CD8-positive, alpha-beta memory T cell (primary cell): ENCODE measurements at regions not wholly inside any gene's neighbourhood (a gene's known extent, or its start where the extent isn't known, plus 50 kb on each side); places are given as distances from the start of the nearest gene placed in this dataset.
"Not testable (repeated sequence)": the region's sequence is repeated elsewhere in the genome, so short reads cannot be mapped to it uniquely, and the experiment has no call there.

Experiments
- CTCF ChIA-PET: fragments of 350-600 bp; sonication (Branson Sonifier 250); formaldehyde crosslinking; loops from one replicate; lab custom pipeline; 2021; ENCODE audit warnings: antibody characterized with exemption; lab: Charles Lee
- POLR2A ChIA-PET: fragments of 350-600 bp; sonication (Branson Sonifier 250); formaldehyde crosslinking; loops from one replicate; lab custom pipeline; 2021; ENCODE audit warnings: antibody characterized with exemption; lab: Charles Lee
- DNase-seq, 5 donors: peaks; one replicate each; pipeline versions ENCODE4 v3.0.0 to v3.0.0-alpha.2; 2020 to 2022; ENCODE audit warnings: mixed read lengths in 1 of 5
- H3K27ac ChIP-seq: one replicate; pipeline ENCODE4 v1.7.0; 2013; ENCODE audit warnings: low read depth, mild to moderate bottlenecking, low read length, moderate library complexity
- H3K27me3 ChIP-seq: 2 replicates; pipeline ENCODE4 v1.7.0; 2013; ENCODE audit warnings: low read length, mild to moderate bottlenecking; ENCODE audit not compliant: insufficient read depth, poor library complexity, severe bottlenecking
- H3K36me3 ChIP-seq: 2 replicates; pipeline ENCODE4 v1.7.0; 2013; ENCODE audit warnings: mild to moderate bottlenecking, low read length, moderate library complexity; ENCODE audit not compliant: insufficient read depth
- H3K4me1 ChIP-seq: 2 replicates; pipeline ENCODE4 v1.7.0; 2013; ENCODE audit warnings: mild to moderate bottlenecking, low read length, moderate library complexity; ENCODE audit not compliant: insufficient read depth
- H3K4me3 ChIP-seq: 2 replicates; pipeline ENCODE4 v1.7.0; 2013; ENCODE audit warnings: mild to moderate bottlenecking, low read length
- H3K9me3 ChIP-seq: 2 replicates; pipeline ENCODE4 v1.7.0; 2013; ENCODE audit warnings: mild to moderate bottlenecking, low read length
- H3K27ac Mint-ChIP-seq, 8 donors: one replicate each; pipeline ENCODE4 v1.8.0; 2020 to 2021; ENCODE audit warnings: mixed read lengths in 8 of 8, mild to moderate bottlenecking in 6 of 8, inconsistent platforms in 3 of 8, moderate library complexity in 3 of 8
- H3K27me3 Mint-ChIP-seq, 2 donors: one replicate each; pipeline ENCODE4 v1.8.0; 2020 to 2021; ENCODE audit warnings: mixed read lengths in 2 of 2, mild to moderate bottlenecking in 1 of 2, moderate library complexity in 1 of 2
- H3K36me3 Mint-ChIP-seq, 3 donors: one replicate each; pipeline ENCODE4 v1.8.0; 2020 to 2021; ENCODE audit warnings: mixed read lengths in 3 of 3, inconsistent platforms in 1 of 3, mild to moderate bottlenecking in 1 of 3
- H3K4me1 Mint-ChIP-seq, 3 donors: one replicate each; pipeline ENCODE4 v1.8.0; 2020 to 2021; ENCODE audit warnings: mixed read lengths in 3 of 3, inconsistent platforms in 1 of 3, mild to moderate bottlenecking in 1 of 3
- H3K4me3 Mint-ChIP-seq, 7 donors: one replicate each; pipeline ENCODE4 v1.8.0; 2020 to 2021; ENCODE audit warnings: mixed read lengths in 7 of 7, mild to moderate bottlenecking in 6 of 7, moderate library complexity in 4 of 7, inconsistent platforms in 2 of 7
- H3K9me3 Mint-ChIP-seq, 5 donors: one replicate each; pipeline ENCODE4 v1.8.0; 2020 to 2022; ENCODE audit warnings: mixed read lengths in 5 of 5, mild to moderate bottlenecking in 3 of 5, moderate library complexity in 2 of 5, inconsistent platforms in 1 of 5

DNA sequence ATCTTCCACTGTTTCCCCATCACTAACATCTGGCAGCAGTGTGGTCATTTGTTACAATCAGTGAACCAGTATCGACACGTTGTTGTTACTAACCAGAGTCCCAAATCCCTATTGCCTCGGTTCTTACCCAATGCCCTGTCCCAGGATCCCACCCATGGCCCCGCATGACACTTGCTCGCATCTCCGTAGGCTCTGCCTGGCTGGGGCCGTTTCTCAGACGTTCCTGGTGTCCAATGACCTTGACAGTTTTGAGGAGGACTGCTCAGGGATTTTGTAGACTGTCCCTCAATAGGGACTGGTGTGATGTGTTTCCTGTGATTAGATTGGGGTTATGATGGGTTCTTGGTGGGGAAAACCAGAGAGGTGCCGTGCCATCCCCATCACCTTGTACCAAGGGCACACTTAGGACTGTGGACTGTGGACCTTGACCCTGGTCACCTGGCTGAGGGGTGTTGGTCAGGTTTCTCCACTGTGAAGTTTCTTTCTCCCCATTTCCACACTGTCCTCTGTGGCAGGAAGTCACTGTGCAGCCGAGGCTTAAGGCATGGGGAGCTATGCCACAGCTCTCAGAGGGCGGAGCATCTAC, 108.4 kb downstream of the ADRA2C start:
- Mint-ChIP-seq H3K27ac (no peak overlapping the region), H3K4me3 (no peak overlapping the region), H3K36me3 (peaks cover 0 to 3% (median 0%) of the 10 kb centered on the region in 3 donors), H3K27me3 (peaks cover 39 to 70% of the 10 kb centered on the region in 2 donors), H3K9me3 (peaks cover 11 to 22% (median 15%) of the 10 kb centered on the region in 5 donors), H3K4me1 (peaks cover 19 to 36% (median 23%) of the 10 kb centered on the region in 3 donors)
- Histone ChIP-seq H3K4me3 (no peak overlapping the region), H3K27ac (no peak overlapping the region), H3K36me3 (no peaks in the 10 kb centered on the region), H3K9me3 (no peaks in the 10 kb centered on the region), H3K27me3 (peaks cover 9% of the 10 kb centered on the region), H3K4me1 (peaks cover 7% of the 10 kb centered on the region)
- ChIA-PET POLR2A (no interaction called here), CTCF (no interaction called here)
- peak in 1 of 5 donors; percentile 28 for DNase-seq

DNA sequence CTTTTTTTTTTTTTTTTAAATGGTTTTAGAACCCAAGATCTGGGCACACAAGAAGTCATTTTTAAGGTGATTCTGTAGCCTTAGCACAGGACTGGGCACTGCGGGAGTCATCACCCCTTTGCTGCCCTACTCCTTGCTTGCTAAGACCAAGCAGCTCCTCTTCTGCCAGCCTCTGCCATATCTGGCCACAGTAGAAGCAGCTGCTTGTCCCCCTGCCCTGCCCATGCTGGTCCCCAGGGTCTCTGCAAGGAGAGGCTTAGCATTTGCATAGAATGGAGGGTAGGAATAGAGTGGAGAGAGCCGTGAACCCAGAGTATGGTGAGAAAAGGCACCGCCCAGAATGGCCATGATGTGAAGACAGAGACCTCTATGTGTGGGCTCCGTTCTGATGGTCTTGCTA, 109.3 kb downstream of the ADRA2C start:
- Mint-ChIP-seq H3K4me1 (peaks cover 23 to 40% (median 29%) of the 10 kb centered on the region in 3 donors), H3K27ac (no peak overlapping the region), H3K9me3 (peaks cover 11 to 22% (median 15%) of the 10 kb centered on the region in 5 donors), H3K4me3 (no peak overlapping the region), H3K36me3 (peaks cover 0 to 3% (median 0%) of the 10 kb centered on the region in 3 donors), H3K27me3 (peaks cover 34 to 66% of the 10 kb centered on the region in 2 donors)
- POLR2A ChIA-PET: no interaction called here
- peak in 1 of 5 donors; percentile 9 for DNase-seq
- H3K27ac ChIP-seq: no peak overlapping the region
- CTCF ChIA-PET: no interaction called here
- H3K36me3 ChIP-seq: no peaks in the 10 kb centered on the region
- no peaks in the 10 kb centered on the region for H3K9me3 ChIP-seq
- H3K27me3 ChIP-seq: peaks cover 9% of the 10 kb centered on the region
- H3K4me3 ChIP-seq: no peak overlapping the region
- H3K4me1 ChIP-seq: peaks cover 15% of the 10 kb centered on the region

DNA sequence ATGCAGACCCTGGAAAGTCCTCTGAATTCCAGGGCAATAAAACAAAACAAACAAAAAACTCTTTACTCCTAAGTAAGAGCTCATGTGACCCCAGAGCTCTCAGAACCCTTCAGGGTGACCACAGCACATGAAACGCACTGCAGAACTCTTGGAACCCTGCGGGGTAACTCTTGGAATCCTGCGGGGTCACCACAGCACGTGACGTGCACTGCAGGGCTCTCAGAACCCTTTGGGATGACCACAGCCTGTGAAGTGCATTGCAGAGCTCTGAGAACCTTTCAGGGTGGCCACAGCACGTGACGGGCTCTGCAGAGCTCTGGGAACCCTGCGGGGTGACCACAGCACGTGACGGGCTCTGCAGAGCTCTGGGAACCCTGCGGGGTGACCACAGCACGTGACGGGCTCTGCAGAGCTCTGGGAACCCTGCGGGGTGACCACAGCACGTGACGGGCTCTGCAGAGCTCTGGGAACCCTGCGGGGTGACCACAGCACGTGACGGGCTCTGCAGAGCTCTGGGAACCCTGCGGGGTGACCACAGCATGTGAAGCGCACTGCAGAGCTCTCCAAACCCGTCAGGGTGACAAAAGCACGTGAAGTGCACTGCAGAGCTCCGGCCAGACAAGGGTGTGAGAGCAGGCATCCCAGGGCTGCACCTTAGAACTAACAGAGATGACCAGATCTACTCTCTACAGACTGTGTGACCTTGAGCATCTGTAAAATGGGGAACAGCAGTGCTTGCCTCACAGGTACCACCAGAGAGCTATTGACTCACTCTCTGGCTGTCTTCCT, 110.1 kb downstream of the ADRA2C start:
- peak in 1 of 5 donors; percentile 11 for DNase-seq
- H3K36me3 ChIP-seq, H3K36me3 Mint-ChIP-seq, H3K27ac Mint-ChIP-seq, CTCF ChIA-PET, H3K4me3 Mint-ChIP-seq, H3K27ac ChIP-seq, H3K27me3 ChIP-seq, H3K4me3 ChIP-seq, H3K9me3 ChIP-seq, POLR2A ChIA-PET: not testable (repeated sequence)
- peaks cover 22 to 35% (median 23%) of the 10 kb centered on the region in 3 donors for H3K4me1 Mint-ChIP-seq
- H3K27me3 Mint-ChIP-seq: peaks cover 29 to 59% of the 10 kb centered on the region in 2 donors
- peaks cover 9 to 20% (median 15%) of the 10 kb centered on the region in 5 donors for H3K9me3 Mint-ChIP-seq
- peaks cover 15% of the 10 kb centered on the region for H3K4me1 ChIP-seq

DNA sequence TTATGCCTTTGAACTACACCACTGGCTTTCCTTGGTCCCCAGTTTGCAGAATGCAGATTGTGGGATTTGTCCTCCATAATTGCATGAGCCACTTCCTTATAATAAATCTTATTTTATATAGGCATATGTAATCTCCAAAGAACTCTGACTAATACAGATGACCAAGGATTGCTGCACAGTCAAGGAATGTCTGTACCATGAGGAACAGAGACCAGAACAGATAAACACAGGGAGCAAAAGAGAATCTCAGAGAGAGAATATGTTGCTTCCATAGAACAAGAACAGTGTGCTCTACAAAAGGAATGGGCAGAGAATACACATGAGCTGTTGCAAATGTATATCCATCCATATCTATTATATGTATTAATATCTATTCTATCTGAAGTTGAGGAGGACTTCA, 111.1 kb downstream of the ADRA2C start:
- Mint-ChIP-seq H3K9me3 (peaks cover 9 to 20% (median 15%) of the 10 kb centered on the region in 5 donors), H3K27ac (no peak overlapping the region), H3K4me3 (no peak overlapping the region), H3K4me1 (peaks cover 22 to 31% (median 23%) of the 10 kb centered on the region in 3 donors), H3K27me3 (peaks cover 26 to 64% of the 10 kb centered on the region in 2 donors), H3K36me3 (peaks cover 0 to 3% (median 0%) of the 10 kb centered on the region in 3 donors)
- ChIA-PET CTCF (no interaction called here), POLR2A (no interaction called here)
- H3K27me3 ChIP-seq: peaks cover 4% of the 10 kb centered on the region
- no peaks in the 10 kb centered on the region for H3K36me3 ChIP-seq
- DNase-seq: no peak
- H3K4me3 ChIP-seq: no peak overlapping the region
- no peak overlapping the region for H3K27ac ChIP-seq
- H3K9me3 ChIP-seq: no peaks in the 10 kb centered on the region
- H3K4me1 ChIP-seq: peaks cover 15% of the 10 kb centered on the region

DNA sequence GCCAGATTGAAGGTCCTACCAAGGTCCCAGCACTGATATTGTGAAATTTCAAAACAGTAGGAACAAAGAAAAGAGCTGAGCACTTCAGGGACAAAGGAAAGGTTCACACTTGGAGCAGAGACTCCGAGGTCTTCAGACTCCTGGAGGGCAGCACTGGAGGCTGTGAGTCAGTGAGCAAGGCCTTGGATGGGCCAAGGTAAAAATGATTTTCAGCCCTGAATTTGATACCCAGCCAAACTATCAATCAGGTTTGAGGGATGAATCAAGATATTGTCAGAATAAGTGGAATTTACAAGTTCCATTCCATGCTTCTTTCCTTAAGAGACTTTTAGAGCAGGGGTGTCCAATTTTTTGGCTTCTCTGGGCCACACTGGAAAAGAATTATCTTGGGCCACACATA, 111.7 kb downstream of the ADRA2C start:
- Mint-ChIP-seq H3K27ac (no peak overlapping the region), H3K9me3 (peaks cover 9 to 20% (median 15%) of the 10 kb centered on the region in 5 donors), H3K36me3 (peaks cover 0 to 3% (median 0%) of the 10 kb centered on the region in 3 donors), H3K27me3 (peaks cover 25 to 64% of the 10 kb centered on the region in 2 donors), H3K4me1 (peaks cover 22 to 31% (median 23%) of the 10 kb centered on the region in 3 donors), H3K4me3 (no peak overlapping the region)
- no peaks in the 10 kb centered on the region for H3K9me3 ChIP-seq
- POLR2A ChIA-PET: no interaction called here
- CTCF ChIA-PET: no interaction called here
- peaks cover 15% of the 10 kb centered on the region for H3K4me1 ChIP-seq
- no peak overlapping the region for H3K27ac ChIP-seq
- peak in 1 of 5 donors; percentile 9 for DNase-seq
- H3K36me3 ChIP-seq: no peaks in the 10 kb centered on the region
- peaks cover 2% of the 10 kb centered on the region for H3K27me3 ChIP-seq
- no peak overlapping the region for H3K4me3 ChIP-seq

DNA sequence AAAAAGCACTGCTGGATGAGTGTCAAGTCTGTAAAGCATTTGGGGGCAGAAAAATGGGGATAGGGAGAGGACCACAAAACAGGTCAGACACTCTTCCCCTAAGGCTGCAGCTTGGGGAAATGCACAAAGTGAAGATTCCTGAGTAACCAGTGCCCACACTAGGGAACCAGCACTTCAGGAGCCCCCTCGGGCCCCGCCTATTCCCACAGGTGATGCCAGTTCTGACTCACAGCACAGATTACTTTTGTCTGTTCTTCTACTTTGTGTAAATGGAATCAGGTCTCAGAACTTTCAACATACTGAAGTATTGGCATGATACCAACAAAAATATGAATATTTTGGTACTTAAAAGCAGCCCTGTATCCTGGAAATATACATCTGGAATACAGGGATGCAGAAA, 112.5 kb downstream of the ADRA2C start:
- Mint-ChIP-seq H3K4me3 (peak overlapping the region in 5 of 7 donors; percentile 15 to 81 (median 67)), H3K27ac (peak overlapping the region in 1 of 8 donors; percentile 15), H3K9me3 (peaks cover 9 to 20% (median 15%) of the 10 kb centered on the region in 5 donors), H3K36me3 (peaks cover 0 to 3% (median 0%) of the 10 kb centered on the region in 3 donors), H3K27me3 (peaks cover 21 to 59% of the 10 kb centered on the region in 2 donors), H3K4me1 (peaks cover 22 to 31% (median 23%) of the 10 kb centered on the region in 3 donors)
- ChIA-PET CTCF (interaction anchor here (1.3 kb wide), 1 partner anchor 531 kb away, joined by 3 read pairs; no protein-coding TSS in a partner anchor), POLR2A (no interaction called here)
- DNase-seq: no peak
- H3K36me3 ChIP-seq: no peaks in the 10 kb centered on the region
- no peaks in the 10 kb centered on the region for H3K27me3 ChIP-seq
- H3K4me1 ChIP-seq: peaks cover 15% of the 10 kb centered on the region
- no peak overlapping the region for H3K27ac ChIP-seq
- H3K9me3 ChIP-seq: no peaks in the 10 kb centered on the region
- H3K4me3 ChIP-seq: no peak overlapping the region

DNA sequence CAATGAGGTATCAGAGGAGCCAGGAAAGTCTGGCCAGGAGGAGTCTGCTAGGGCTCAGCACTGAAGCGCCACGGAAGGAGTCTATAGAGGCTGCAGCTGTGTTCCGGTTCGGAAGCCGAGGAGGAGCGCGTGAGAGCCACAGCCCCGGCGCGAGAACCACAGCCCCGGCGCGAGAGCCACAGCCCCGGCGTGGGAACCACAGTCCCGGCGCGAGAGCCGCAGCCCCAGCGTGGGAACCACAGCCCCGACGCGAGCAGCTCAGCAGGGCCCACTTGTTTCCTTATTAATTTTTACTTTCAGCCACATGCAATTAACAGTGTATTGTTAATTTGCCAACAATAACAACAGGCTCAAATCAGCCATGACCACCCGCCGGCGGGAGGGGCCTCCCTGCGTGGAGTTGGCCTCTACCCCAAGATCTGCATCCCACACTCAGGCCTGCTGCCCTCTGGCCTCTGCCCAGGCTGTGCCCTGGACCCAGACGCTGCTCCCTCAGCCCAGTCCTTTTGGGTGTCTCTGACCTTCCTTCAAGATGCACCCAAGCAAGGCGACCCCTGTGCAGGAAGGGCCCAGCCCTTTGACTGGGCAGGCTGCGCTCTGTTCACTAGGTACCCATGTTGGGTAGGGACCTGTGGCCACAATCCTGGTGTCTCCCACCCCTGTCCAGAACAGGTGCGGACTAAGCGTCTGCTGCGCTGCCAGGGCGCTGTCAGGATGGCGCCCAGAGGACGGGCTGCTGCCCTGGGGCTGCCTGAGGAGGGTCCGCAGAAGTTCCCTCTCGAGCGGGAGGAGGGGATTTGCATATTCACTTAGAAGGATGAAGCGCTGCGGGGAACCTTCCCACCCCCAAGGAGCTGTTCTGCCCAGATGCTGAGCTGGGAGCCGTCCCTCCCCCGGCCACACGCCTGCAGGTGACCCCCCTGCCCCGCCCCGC, 113.8 kb downstream of the ADRA2C start:
- no peaks in the 10 kb centered on the region for H3K36me3 ChIP-seq
- peaks cover 24 to 59% of the 10 kb centered on the region in 2 donors for H3K27me3 Mint-ChIP-seq
- H3K27me3 ChIP-seq: no peaks in the 10 kb centered on the region
- CTCF ChIA-PET: interaction anchor here (0.8 to 1.7 kb wide), 8 partner anchors 12 to 773 kb away, joined by 3 to 4 read pairs (median 3); no protein-coding TSS in a partner anchor
- no peak overlapping the region for H3K27ac ChIP-seq
- H3K4me1 Mint-ChIP-seq: peaks cover 22 to 31% (median 23%) of the 10 kb centered on the region in 3 donors
- H3K9me3 Mint-ChIP-seq: peaks cover 9 to 20% (median 15%) of the 10 kb centered on the region in 5 donors
- H3K4me3 ChIP-seq: peak overlapping the region; percentile 54
- no peaks in the 10 kb centered on the region for H3K9me3 ChIP-seq
- H3K36me3 Mint-ChIP-seq: peaks cover 0 to 3% (median 0%) of the 10 kb centered on the region in 3 donors
- peak overlapping the region; percentile 15 to 89 (median 68) for H3K27ac Mint-ChIP-seq
- peak overlapping the region; percentile 59 to 89 (median 73) for H3K4me3 Mint-ChIP-seq
- POLR2A ChIA-PET: interaction anchor here (1.7 kb wide), 1 partner anchor 773 kb away, joined by 5 read pairs; no protein-coding TSS in a partner anchor
- peaks cover 15% of the 10 kb centered on the region for H3K4me1 ChIP-seq
- DNase-seq: peak; percentile 16 to 65 (median 29)
